ENCODE measurements at regions not wholly inside any gene's neighbourhood (a gene's known extent, or its start where the extent isn't known, plus 50 kb on each side); places are given as distances from the start of the nearest gene placed in this dataset.

GRCh38 chr11:15764326-15764725 is 592.0 kb downstream of the SOX6 start:
- TF ChIP-seq ZNF114 (CRISPR knock-in tag; IDR thresholded peaks at IDR 0.05) (no peak), REST (IDR thresholded peaks at IDR 0.05; ENCODE audit: unreplicated experiment) (no peak), EZH2phosphoT487 (IDR thresholded peaks at IDR 0.05; ENCODE audit: unreplicated experiment) (no peak), ZNF331 (CRISPR knock-in tag; IDR thresholded peaks at IDR 0.05; ENCODE audit: low read depth) (no peak), STAT1 (IDR thresholded peaks at IDR 0.05; ENCODE audit: unreplicated experiment) (no peak), ETS1 (IDR thresholded peaks at IDR 0.05) (no peak), CTCF (conservative IDR thresholded peaks at IDR 0.05; ENCODE audit: low read depth in 2 of 2) (no peak), NANOG (IDR thresholded peaks at IDR 0.05; ENCODE audit: borderline replicate concordance) (no peak), CREB1 (CRISPR knock-in tag; IDR thresholded peaks at IDR 0.05; ENCODE audit: low read depth) (no peak), JUNB (IDR thresholded peaks at IDR 0.05; ENCODE audit: unreplicated experiment) (no peak), ZNF462 (CRISPR knock-in tag; IDR thresholded peaks at IDR 0.05) (no peak), POLR2AphosphoS5 (IDR thresholded peaks at IDR 0.05; ENCODE audit: low read depth) (no peak)
- Histone ChIP-seq H4K20me1 (replicated peaks; ENCODE audit: insufficient read depth) (no peaks in the 10 kb centered on the region), H3K4me2 (no peak overlapping the region), H3F3A (replicated peaks; ENCODE audit: low read depth) (no peaks in the 10 kb centered on the region), H3K9me2 (ENCODE audit: insufficient read depth) (0 out of 2 replicates have a peak, but pooled peaks cover 5% of the 10 kb centered on the region), H3K27ac (ENCODE audit: low read depth) (no peak overlapping the region), H3K27me3 (ENCODE audit: insufficient read depth) (no peaks in the 10 kb centered on the region), H3K4me1 (ENCODE audit: insufficient read depth) (no peaks in the 10 kb centered on the region), H3K79me2 (replicated peaks; ENCODE audit: insufficient read depth) (no peaks in the 10 kb centered on the region), H2AFZ (no peak overlapping the region), H3K4me3 (no peak overlapping the region), H3K36me3 (ENCODE audit: insufficient read depth) (no peaks in the 10 kb centered on the region)
- Mint-ChIP-seq H3K36me3 (ENCODE audit: low read depth) (no peaks in the 10 kb centered on the region), H3K4me3 (no peak overlapping the region), H3K27ac (no peak overlapping the region), H3K27me3 (ENCODE audit: insufficient read depth, low read depth, poor library complexity) (peaks cover 1% of the 10 kb centered on the region), H3K4me1 (no peaks in the 10 kb centered on the region), H3K9me3 (peaks cover 3% of the 10 kb centered on the region; the same call in 2 of the 3 replicates)
- DNase-seq (ENCODE audit: low spot score) (no peak), ATAC-seq (no peak)
